A549 (cell line): ENCODE measurements at regions not wholly inside any gene's neighbourhood (a gene's known extent, or its start where the extent isn't known, plus 50 kb on each side); places are given as distances from the start of the nearest gene placed in this dataset.

Experiments
- CTCF ChIP-seq: fragments of >200 bp; sonication (Bioruptor Twin); formaldehyde crosslinking; IDR thresholded peaks from 3 replicates; pipeline ENCODE4 v1.5.1; 2016
- E2F6 ChIP-seq: IDR thresholded peaks from 2 replicates; pipeline ENCODE4 v1.6.1; 2012; ENCODE audit warnings: low read depth, borderline replicate concordance
- MAFK ChIP-seq: fragments of 450-650 bp; IDR thresholded peaks from 2 replicates; pipeline ENCODE4 v1.6.1; 2014; ENCODE audit not compliant: partially characterized antibody
- POLR2A ChIP-seq: IDR thresholded peaks from 2 replicates; pipeline ENCODE4 v1.6.1; 2012; ENCODE audit warnings: mild to moderate bottlenecking, low read length

GRCh38 chr4:8681391-8681790 is 88.8 kb downstream of the CPZ start:
- TF ChIP-seq E2F6 (no peak), POLR2A (no peak), CTCF (no peak), MAFK (no peak)
